Gastrocnemius medialis (tissue), 4 donors: ENCODE measurements at regions not wholly inside any gene's neighbourhood (a gene's known extent, or its start where the extent isn't known, plus 50 kb on each side); places are given as distances from the start of the nearest gene placed in this dataset.

Experiments used
- CTCF ChIP-seq, 5 experiments: fragments of 450-650 bp in 3 of 5; fragments of 200-600 bp in 2 of 5; sonication (generic) in 2 of 5; IDR thresholded peaks in 4 of 5; conservative IDR thresholded peaks in 1 of 5; 1 replicate in 4 of 5; 2 replicates in 1 of 5; pipeline ENCODE4 v1.5.1; 2016 to 2019; ENCODE audit warnings: antibody characterized with exemption in 5 of 5, mild to moderate bottlenecking in 3 of 5, moderate library complexity in 3 of 5
- POLR2A ChIP-seq, 2 donors: fragments of 450-650 bp; IDR thresholded peaks; one replicate each; pipeline ENCODE4 v1.6.1; 2017; ENCODE audit warnings: antibody characterized with exemption in 2 of 2, mild to moderate bottlenecking in 2 of 2, moderate library complexity in 2 of 2

GRCh38 chr9:36748322-36748899 is 175.7 kb downstream of the MELK start:
- TF ChIP-seq CTCF (IDR thresholded peaks at IDR 0.05 in 4 of 5, conservative IDR thresholded peaks at IDR 0.05 in 1 of 5) (no peak), POLR2A (IDR thresholded peaks at IDR 0.05) (no peak)
